ENCODE measurements at regions not wholly inside any gene's neighbourhood (a gene's known extent, or its start where the extent isn't known, plus 50 kb on each side); places are given as distances from the start of the nearest gene placed in this dataset.

GRCh38 chr4:20570981-20571715 is 129.1 kb upstream of the PACRGL start:
- no peaks in the 10 kb centered on the region for H3K4me1 Mint-ChIP-seq (ENCODE audit: low read depth)
- intact Hi-C loops (cut with micrococcal nuclease): no loop called here
- H3K27me3 Mint-ChIP-seq: no peaks in the 10 kb centered on the region
- no peaks in the 10 kb centered on the region for H3K9me3 Mint-ChIP-seq
- H3K27ac Mint-ChIP-seq: no peak overlapping the region
- H3K4me3 Mint-ChIP-seq: no peak overlapping the region
- no peaks in the 10 kb centered on the region for H3K36me3 Mint-ChIP-seq (ENCODE audit: low read depth)

- Mint-ChIP-seq H3K27ac (no peak overlapping the region), H3K4me1 (ENCODE audit: low read depth) (no peaks in the 10 kb centered on the region), H3K27me3 (no peaks in the 10 kb centered on the region)
These were observed 127.3 kb upstream of the PACRGL start for GRCh38 chr4:20572976-20573375.

GRCh38 chr4:20574986-20575385 is 125.3 kb upstream of the PACRGL start:
- H3K9me3 Mint-ChIP-seq: no peaks in the 10 kb centered on the region
- no peak overlapping the region for H3K27ac Mint-ChIP-seq
- H3K36me3 Mint-ChIP-seq (ENCODE audit: low read depth): no peaks in the 10 kb centered on the region
- H3K4me1 Mint-ChIP-seq (ENCODE audit: low read depth): no peaks in the 10 kb centered on the region
- H3K4me3 Mint-ChIP-seq: no peak overlapping the region
- H3K27me3 Mint-ChIP-seq: no peaks in the 10 kb centered on the region
- intact Hi-C loops (cut with micrococcal nuclease): no loop called here

More at GRCh38 chr4:20572976-20573375, 127.3 kb upstream of the PACRGL start:
- no peaks in the 10 kb centered on the region for H3K36me3 Mint-ChIP-seq (ENCODE audit: low read depth)
- H3K9me3 Mint-ChIP-seq: no peaks in the 10 kb centered on the region
- H3K4me3 Mint-ChIP-seq: no peak overlapping the region
- intact Hi-C loops (cut with micrococcal nuclease): no loop called here

GRCh38 chr4:20575486-20575885 is 124.8 kb upstream of the PACRGL start:
- no peaks in the 10 kb centered on the region for H3K9me3 Mint-ChIP-seq
- intact Hi-C loops (cut with micrococcal nuclease): no loop called here
- H3K36me3 Mint-ChIP-seq (ENCODE audit: low read depth): no peaks in the 10 kb centered on the region
- no peak overlapping the region for H3K4me3 Mint-ChIP-seq
- no peaks in the 10 kb centered on the region for H3K4me1 Mint-ChIP-seq (ENCODE audit: low read depth)
- no peak overlapping the region for H3K27ac Mint-ChIP-seq
- H3K27me3 Mint-ChIP-seq: no peaks in the 10 kb centered on the region

GRCh38 chr4:20576861-20577260 is 123.4 kb upstream of the PACRGL start:
- no peak overlapping the region for H3K4me3 Mint-ChIP-seq
- no peaks in the 10 kb centered on the region for H3K36me3 Mint-ChIP-seq (ENCODE audit: low read depth)
- intact Hi-C loops (cut with micrococcal nuclease): no loop called here
- H3K4me1 Mint-ChIP-seq (ENCODE audit: low read depth): no peaks in the 10 kb centered on the region
- H3K27me3 Mint-ChIP-seq: no peaks in the 10 kb centered on the region
- H3K9me3 Mint-ChIP-seq: no peaks in the 10 kb centered on the region
- H3K27ac Mint-ChIP-seq: no peak overlapping the region

GRCh38 chr4:20577702-20578101 is 122.6 kb upstream of the PACRGL start:
- Mint-ChIP-seq H3K27me3 (no peaks in the 10 kb centered on the region), H3K9me3 (no peaks in the 10 kb centered on the region), H3K36me3 (ENCODE audit: low read depth) (no peaks in the 10 kb centered on the region), H3K4me3 (no peak overlapping the region), H3K27ac (no peak overlapping the region), H3K4me1 (ENCODE audit: low read depth) (no peaks in the 10 kb centered on the region)
- intact Hi-C loops (cut with micrococcal nuclease): no loop called here

GRCh38 chr4:20580907-20581306 is 119.4 kb upstream of the PACRGL start:
- no peak overlapping the region for H3K4me3 Mint-ChIP-seq
- H3K27ac Mint-ChIP-seq: no peak overlapping the region
- no peaks in the 10 kb centered on the region for H3K36me3 Mint-ChIP-seq (ENCODE audit: low read depth)
- peaks cover 8% of the 10 kb centered on the region for H3K9me3 Mint-ChIP-seq
- no peaks in the 10 kb centered on the region for H3K27me3 Mint-ChIP-seq
- intact Hi-C loops (cut with micrococcal nuclease): no loop called here
- peaks cover 5% of the 10 kb centered on the region for H3K4me1 Mint-ChIP-seq (ENCODE audit: low read depth)

GRCh38 chr4:20589436-20589835 is 110.8 kb upstream of the PACRGL start:
- Mint-ChIP-seq H3K4me1 (ENCODE audit: low read depth) (no peaks in the 10 kb centered on the region), H3K36me3 (ENCODE audit: low read depth) (no peaks in the 10 kb centered on the region), H3K9me3 (no peaks in the 10 kb centered on the region), H3K27ac (no peak overlapping the region), H3K27me3 (no peaks in the 10 kb centered on the region), H3K4me3 (no peak overlapping the region)
- intact Hi-C loops (cut with micrococcal nuclease): no loop called here

- Mint-ChIP-seq H3K27me3 (no peaks in the 10 kb centered on the region), H3K36me3 (ENCODE audit: low read depth) (no peaks in the 10 kb centered on the region), H3K9me3 (no peaks in the 10 kb centered on the region), H3K4me1 (ENCODE audit: low read depth) (no peaks in the 10 kb centered on the region), H3K27ac (no peak overlapping the region), H3K4me3 (no peak overlapping the region)
- intact Hi-C loops (cut with micrococcal nuclease): no loop called here
These were observed 109.4 kb upstream of the PACRGL start for GRCh38 chr4:20590849-20591248.

- H3K4me3 Mint-ChIP-seq: no peak overlapping the region
- H3K36me3 Mint-ChIP-seq (ENCODE audit: low read depth): no peaks in the 10 kb centered on the region
- H3K27ac Mint-ChIP-seq: no peak overlapping the region
- H3K4me1 Mint-ChIP-seq (ENCODE audit: low read depth): no peaks in the 10 kb centered on the region
- intact Hi-C loops (cut with micrococcal nuclease): no loop called here
- no peaks in the 10 kb centered on the region for H3K27me3 Mint-ChIP-seq
- no peaks in the 10 kb centered on the region for H3K9me3 Mint-ChIP-seq
These were observed 108.7 kb upstream of the PACRGL start for GRCh38 chr4:20591571-20591970.

GRCh38 chr4:20592013-20592412 is 108.2 kb upstream of the PACRGL start:
- Mint-ChIP-seq H3K27ac (no peak overlapping the region), H3K36me3 (ENCODE audit: low read depth) (no peaks in the 10 kb centered on the region), H3K4me3 (no peak overlapping the region), H3K27me3 (peaks cover 1% of the 10 kb centered on the region), H3K4me1 (ENCODE audit: low read depth) (no peaks in the 10 kb centered on the region), H3K9me3 (no peaks in the 10 kb centered on the region)
- intact Hi-C loops (cut with micrococcal nuclease): no loop called here

- intact Hi-C loops (cut with micrococcal nuclease): no loop called here
- H3K9me3 Mint-ChIP-seq: no peaks in the 10 kb centered on the region
- no peak overlapping the region for H3K4me3 Mint-ChIP-seq
- no peak overlapping the region for H3K27ac Mint-ChIP-seq
- H3K4me1 Mint-ChIP-seq (ENCODE audit: low read depth): no peaks in the 10 kb centered on the region
- H3K27me3 Mint-ChIP-seq: peaks cover 1% of the 10 kb centered on the region
- H3K36me3 Mint-ChIP-seq (ENCODE audit: low read depth): no peaks in the 10 kb centered on the region
These were observed 107.6 kb upstream of the PACRGL start for GRCh38 chr4:20592663-20593062.

GRCh38 chr4:20598626-20599025 is 101.6 kb upstream of the PACRGL start:
- Mint-ChIP-seq H3K4me1 (ENCODE audit: low read depth) (no peaks in the 10 kb centered on the region), H3K9me3 (no peaks in the 10 kb centered on the region), H3K27ac (no peak overlapping the region), H3K27me3 (peaks cover 5% of the 10 kb centered on the region), H3K4me3 (no peak overlapping the region), H3K36me3 (ENCODE audit: low read depth) (no peaks in the 10 kb centered on the region)
- intact Hi-C loops (cut with micrococcal nuclease): no loop called here

- no peaks in the 10 kb centered on the region for H3K4me1 Mint-ChIP-seq (ENCODE audit: low read depth)
- no peaks in the 10 kb centered on the region for H3K36me3 Mint-ChIP-seq (ENCODE audit: low read depth)
- H3K27me3 Mint-ChIP-seq: peaks cover under 1% of the 10 kb centered on the region
- intact Hi-C loops (cut with micrococcal nuclease): loop anchor here (10.0 kb wide), 1 partner anchor 61 kb away; no protein-coding TSS in a partner anchor
- no peak overlapping the region for H3K27ac Mint-ChIP-seq
- no peak overlapping the region for H3K4me3 Mint-ChIP-seq
- no peaks in the 10 kb centered on the region for H3K9me3 Mint-ChIP-seq
These were observed 96.5 kb upstream of the PACRGL start for GRCh38 chr4:20603671-20604313.

GRCh38 chr4:20612313-20612712 is 87.9 kb upstream of the PACRGL start:
- Mint-ChIP-seq H3K4me3 (no peak overlapping the region), H3K36me3 (ENCODE audit: low read depth) (no peaks in the 10 kb centered on the region), H3K27ac (no peak overlapping the region), H3K27me3 (peaks cover 6% of the 10 kb centered on the region), H3K4me1 (ENCODE audit: low read depth) (peaks cover 10% of the 10 kb centered on the region), H3K9me3 (no peaks in the 10 kb centered on the region)
- intact Hi-C loops (cut with micrococcal nuclease): no loop called here

All from dendritic cell treated with granulocyte-macrophage colony-stimulating factor and Interleukin-4, amounts not matched to agents 40 ng/mL and 50 ng/mL, for 4 days (primary cell).